ENCODE measurements at regions not wholly inside any gene's neighbourhood (a gene's known extent, or its start where the extent isn't known, plus 50 kb on each side); places are given as distances from the start of the nearest gene placed in this dataset.

DNA sequence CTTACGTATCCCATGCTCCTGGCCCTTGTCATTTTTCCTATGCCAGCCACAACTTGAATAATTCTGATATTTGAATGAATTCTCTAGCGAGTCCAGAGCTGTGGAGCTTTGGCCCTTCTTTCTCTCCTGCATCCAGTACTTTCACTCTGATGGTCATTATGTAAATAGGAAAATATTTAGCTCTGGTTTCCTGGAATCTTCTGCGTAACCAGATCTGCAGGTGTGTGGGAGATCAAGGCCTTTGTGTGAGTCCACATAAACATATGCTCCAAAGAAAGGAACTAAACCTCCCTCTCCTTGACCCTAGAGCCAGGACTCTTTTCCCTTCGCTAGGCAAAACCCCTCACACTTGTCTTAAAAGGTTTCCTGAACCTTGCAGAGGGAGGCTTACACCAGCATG, 132.5 kb upstream of the THBS1 start:
- Histone ChIP-seq H4K91ac (replicated peaks; ENCODE audit: insufficient read length, low read length) (no peak overlapping the region), H2AK5ac (ENCODE audit: low read depth, low read length) (no peak overlapping the region), H3K9me3 (ENCODE audit: insufficient read depth in 2 of 2, low read depth in 1 of 2, low read length in 1 of 2) (peaks cover 0 to 5% of the 10 kb centered on the region in 2 experiments; a peak in 1 of 4 replicates), H3K56ac (replicated peaks; ENCODE audit: insufficient read length, low read depth, low read length) (no peak overlapping the region), H3K79me1 (ENCODE audit: low read depth, low read length) (no peaks in the 10 kb centered on the region), H3K9ac (replicated peaks in 1 of 4; ENCODE audit: extremely low read depth in 1 of 4, low read depth in 3 of 4, low read length in 3 of 4) (no peak overlapping the region), H4K8ac (ENCODE audit: extremely low read depth, insufficient read depth, low read length) (no peak overlapping the region), H3K79me2 (ENCODE audit: control insufficient read depth in 1 of 2, insufficient read depth in 2 of 2, low read length in 2 of 2) (no peaks in the 10 kb centered on the region), H4K5ac (ENCODE audit: insufficient read length, low read depth, low read length) (no peak overlapping the region), H2BK20ac (ENCODE audit: low read length) (no peak overlapping the region), H3K4ac (replicated peaks; ENCODE audit: insufficient read length, low read depth, low read length) (no peak overlapping the region), H3K36me3 (ENCODE audit: control insufficient read depth in 2 of 4, insufficient read depth in 4 of 4, low read length in 3 of 4) (no peaks in the 10 kb centered on the region), H3K23ac (ENCODE audit: insufficient read length) (no peak overlapping the region), H3K4me1 (replicated peaks in 1 of 4; ENCODE audit: control insufficient read depth in 3 of 4, insufficient read depth in 4 of 4, low read length in 3 of 4) (peaks cover 0 to 4% (median 0%) of the 10 kb centered on the region in 4 experiments; a peak in 3 of 7 replicates), H3K4me3 (ENCODE audit: extremely low read depth in 1 of 4, insufficient read depth in 2 of 4, low read depth in 3 of 4, low read length in 4 of 4) (no peak overlapping the region), H2BK15ac (ENCODE audit: low read length) (no peak overlapping the region), H3K27ac (ENCODE audit: low read depth, low read length) (no peak overlapping the region), H2BK120ac (replicated peaks; ENCODE audit: low read depth, low read length) (no peak overlapping the region), H3K18ac (ENCODE audit: extremely low read depth, low read length) (no peak overlapping the region), H3K14ac (ENCODE audit: insufficient read length) (no peak overlapping the region), H3K27me3 (replicated peaks in 1 of 4; ENCODE audit: control insufficient read depth in 3 of 4, extremely low read depth in 1 of 4, insufficient read depth in 3 of 4, low read length in 3 of 4) (no peaks in the 10 kb centered on the region), H3K4me2 (ENCODE audit: insufficient read depth in 1 of 2, low read depth in 2 of 2, low read length in 2 of 2) (no peak overlapping the region), H2AFZ (ENCODE audit: low read length) (no peak overlapping the region), H4K20me1 (replicated peaks in 1 of 2; ENCODE audit: control insufficient read depth in 1 of 2, insufficient read depth in 2 of 2, low read length in 2 of 2) (no peaks in the 10 kb centered on the region), H2BK12ac (ENCODE audit: low read depth, low read length) (no peak overlapping the region), H3K23me2 (ENCODE audit: low read depth, low read length) (no peaks in the 10 kb centered on the region), H2BK5ac (ENCODE audit: low read depth, low read length) (no peak overlapping the region)
- ChIA-PET CTCF (ENCODE audit: partially characterized antibody) (interaction anchor here (1.2 kb wide), 1 partner anchor 132 kb away, joined by 7 read pairs; no protein-coding TSS in a partner anchor), POLR2A (ENCODE audit: partially characterized antibody) (interaction anchor here (0.9 kb wide), 1 partner anchor 133 kb away, joined by 3 read pairs; the partner anchor contains the start of gene THBS1)
- DNase-seq (ENCODE audit: low read depth in 1 of 2, low spot score in 2 of 2) (no peak), FAIRE-seq (no peak)
- TF ChIP-seq BACH1 (IDR thresholded peaks at IDR 0.05; ENCODE audit: low read length), result no peak
- no peak for TF ChIP-seq TAF7 (optimal IDR thresholded peaks at IDR 0.05; ENCODE audit: borderline replicate concordance, low read depth, low read length)
- TF ChIP-seq CBX8 (IDR thresholded peaks at IDR 0.05; ENCODE audit: borderline replicate concordance, low read depth, low read length), result no peak
- no peak for TF ChIP-seq YY1 (IDR thresholded peaks at IDR 0.05; ENCODE audit: low read depth, low read length)
- no peak for TF ChIP-seq RAD21 (IDR thresholded peaks at IDR 0.05 in 1 of 2, conservative IDR thresholded peaks at IDR 0.05 in 1 of 2; ENCODE audit: low read depth in 2 of 2, low read length in 2 of 2)
- no peak for TF ChIP-seq SP2 (IDR thresholded peaks at IDR 0.05; ENCODE audit: low read length)
- no peak for TF ChIP-seq NRF1 (IDR thresholded peaks at IDR 0.05; ENCODE audit: low read depth, low read length)
- TF ChIP-seq GTF2F1 (IDR thresholded peaks at IDR 0.05; ENCODE audit: borderline replicate concordance, low read depth, low read length), result no peak
- TF ChIP-seq JUND (IDR thresholded peaks at IDR 0.05; ENCODE audit: low read length), result no peak
- TF ChIP-seq SRF (IDR thresholded peaks at IDR 0.05; ENCODE audit: low read depth, low read length), result no peak
- TF ChIP-seq SIN3A (conservative IDR thresholded peaks at IDR 0.05 in 1 of 2, IDR thresholded peaks at IDR 0.05 in 1 of 2; ENCODE audit: low read depth in 1 of 2, low read length in 2 of 2), result no peak
- 93% methylated on average over 4 of the region's 4 CpGs; no CpG with 5 or more reads in 1 of the 2 experiments for WGBS, 2 experiments (ENCODE audit: extremely low coverage in 1 of 2, insufficient coverage in 1 of 2, insufficient read length in 1 of 2, insufficient replicate concordance in 2 of 2, low coverage in 1 of 2, low lambda C conversion rate in 2 of 2, missing lambda C conversion rate in 1 of 2)
